ENCODE measurements at regions not wholly inside any gene's neighbourhood (a gene's known extent, or its start where the extent isn't known, plus 50 kb on each side); places are given as distances from the start of the nearest gene placed in this dataset.
A peak's percentile ranks its signal among the peaks of the same experiment; 100 is the strongest.

DNA sequence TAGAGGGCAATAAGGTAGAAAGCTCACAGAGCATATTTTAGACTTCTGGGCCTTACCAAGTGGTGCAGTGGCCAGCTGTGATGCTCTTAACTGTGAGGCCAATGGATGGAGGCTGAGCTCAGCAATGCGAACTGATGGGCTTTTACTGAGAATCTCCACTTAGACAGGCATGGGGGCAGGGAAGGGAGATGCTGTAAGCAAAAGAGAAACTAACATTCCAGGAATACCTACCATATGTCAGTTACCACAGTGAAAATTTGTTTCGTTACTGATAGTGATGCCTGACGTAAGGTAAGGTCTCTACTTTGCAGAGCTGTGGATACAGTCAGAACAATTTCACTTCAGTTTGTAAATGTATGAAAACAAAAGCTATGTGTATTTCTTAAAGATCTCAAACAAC lies 250.6 kb upstream of the ZFHX3 start:
- no peak overlapping the region for H3K27ac ChIP-seq (ENCODE audit: extremely low read length, insufficient read depth, low read length)
- H3K36me3 ChIP-seq (replicated peaks in 1 of 2; ENCODE audit: control insufficient read depth in 1 of 2, insufficient read depth in 2 of 2, low read length in 2 of 2): no peaks in the 10 kb centered on the region
- no peak for FAIRE-seq
- BruUV-seq (replicated peaks): no TSS peak
- no peak overlapping the region for H3K9ac ChIP-seq (ENCODE audit: insufficient read depth, low read depth, low read length)
- H2AFZ ChIP-seq (ENCODE audit: low read length): no peak overlapping the region
- ChIA-PET CTCF (ENCODE audit: low intra/inter-chr PET ratio, low total read pairs) (no interaction called here), POLR2A (no interaction called here)
- H3K4me2 ChIP-seq (ENCODE audit: low read depth, low read length): no peak overlapping the region
- H4K20me1 ChIP-seq (ENCODE audit: insufficient read depth, low read length): no peaks in the 10 kb centered on the region
- peaks cover 0 to 48% of the 10 kb centered on the region in 2 experiments; a peak in 4 of 5 replicates for H3K27me3 ChIP-seq (ENCODE audit: control insufficient read depth in 1 of 2, insufficient read depth in 2 of 2, low read length in 2 of 2)
- no peaks in the 10 kb centered on the region for H3K4me1 ChIP-seq (ENCODE audit: insufficient read depth, low read length)
- in situ Hi-C loops (cut with HindIII; ENCODE audit: extremely low pct_ligation_motif_present, low pct_unique_long_range_greater_than_20kb): no loop called here
- ATAC-seq: no peak
- no peak overlapping the region for H3K4me3 ChIP-seq (replicated peaks in 1 of 3; ENCODE audit: insufficient read depth in 1 of 3, low read depth in 2 of 3, low read length in 3 of 3)
- WGBS (ENCODE audit: low lambda C conversion rate): 7% methylated on average over 3 of the region's 3 CpGs
- H3K9me3 ChIP-seq (ENCODE audit: low read length): no peaks in the 10 kb centered on the region
- no peaks in the 10 kb centered on the region for H3K79me2 ChIP-seq (ENCODE audit: insufficient read depth, low read length)
- peak; percentile 9 for DNase-seq (ENCODE audit: low spot score)
- intact Hi-C loops (cut with micrococcal nuclease; ENCODE audit: unreplicated experiment): no loop called here
- no peak for TF ChIP-seq RAD21 (CRISPR knock-in tag; IDR thresholded peaks at IDR 0.05)
- no peak for TF ChIP-seq ZNF589 (CRISPR knock-in tag; conservative IDR thresholded peaks at IDR 0.05)
- TF ChIP-seq ZNF44 (CRISPR knock-in tag; IDR thresholded peaks at IDR 0.05): no peak
- TF ChIP-seq ZKSCAN1 (IDR thresholded peaks at IDR 0.05; ENCODE audit: low read length): no peak
- no peak for TF ChIP-seq PHF20 (CRISPR knock-in tag; IDR thresholded peaks at IDR 0.05)
- TF ChIP-seq, protein P1, sequence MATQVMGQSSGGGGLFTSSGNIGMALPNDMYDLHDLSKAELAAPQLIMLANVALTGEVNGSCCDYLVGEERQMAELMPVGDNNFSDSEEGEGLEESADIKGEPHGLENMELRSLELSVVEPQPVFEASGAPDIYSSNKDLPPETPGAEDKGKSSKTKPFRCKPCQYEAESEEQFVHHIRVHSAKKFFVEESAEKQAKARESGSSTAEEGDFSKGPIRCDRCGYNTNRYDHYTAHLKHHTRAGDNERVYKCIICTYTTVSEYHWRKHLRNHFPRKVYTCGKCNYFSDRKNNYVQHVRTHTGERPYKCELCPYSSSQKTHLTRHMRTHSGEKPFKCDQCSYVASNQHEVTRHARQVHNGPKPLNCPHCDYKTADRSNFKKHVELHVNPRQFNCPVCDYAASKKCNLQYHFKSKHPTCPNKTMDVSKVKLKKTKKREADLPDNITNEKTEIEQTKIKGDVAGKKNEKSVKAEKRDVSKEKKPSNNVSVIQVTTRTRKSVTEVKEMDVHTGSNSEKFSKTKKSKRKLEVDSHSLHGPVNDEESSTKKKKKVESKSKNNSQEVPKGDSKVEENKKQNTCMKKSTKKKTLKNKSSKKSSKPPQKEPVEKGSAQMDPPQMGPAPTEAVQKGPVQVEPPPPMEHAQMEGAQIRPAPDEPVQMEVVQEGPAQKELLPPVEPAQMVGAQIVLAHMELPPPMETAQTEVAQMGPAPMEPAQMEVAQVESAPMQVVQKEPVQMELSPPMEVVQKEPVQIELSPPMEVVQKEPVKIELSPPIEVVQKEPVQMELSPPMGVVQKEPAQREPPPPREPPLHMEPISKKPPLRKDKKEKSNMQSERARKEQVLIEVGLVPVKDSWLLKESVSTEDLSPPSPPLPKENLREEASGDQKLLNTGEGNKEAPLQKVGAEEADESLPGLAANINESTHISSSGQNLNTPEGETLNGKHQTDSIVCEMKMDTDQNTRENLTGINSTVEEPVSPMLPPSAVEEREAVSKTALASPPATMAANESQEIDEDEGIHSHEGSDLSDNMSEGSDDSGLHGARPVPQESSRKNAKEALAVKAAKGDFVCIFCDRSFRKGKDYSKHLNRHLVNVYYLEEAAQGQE (IDR thresholded peaks at IDR 0.05; ENCODE audit: borderline replicate concordance in 1 of 2, low read depth in 1 of 2, low read length in 2 of 2): no peak
- no peak for TF ChIP-seq ZC3H4 (CRISPR knock-in tag; IDR thresholded peaks at IDR 0.05; ENCODE audit: borderline replicate concordance)
- no peak for TF ChIP-seq HOXD1 (CRISPR knock-in tag; IDR thresholded peaks at IDR 0.05)
- no peak for TF ChIP-seq ZNF572 (CRISPR knock-in tag; IDR thresholded peaks at IDR 0.05)
- no peak for TF ChIP-seq SALL2 (CRISPR knock-in tag; IDR thresholded peaks at IDR 0.05)
- TF ChIP-seq ZNF749 (CRISPR knock-in tag; IDR thresholded peaks at IDR 0.05; ENCODE audit: borderline replicate concordance): no peak
- no peak for TF ChIP-seq NCOR1 (IDR thresholded peaks at IDR 0.05; ENCODE audit: borderline replicate concordance, low read length)
- TF ChIP-seq ZNF570 (CRISPR knock-in tag; IDR thresholded peaks at IDR 0.05; ENCODE audit: borderline replicate concordance): no peak
- no peak for TF ChIP-seq JDP2 (CRISPR knock-in tag; IDR thresholded peaks at IDR 0.05; ENCODE audit: borderline replicate concordance)
- TF ChIP-seq ZSCAN22 (CRISPR knock-in tag; IDR thresholded peaks at IDR 0.05): no peak
- TF ChIP-seq, protein P2, sequence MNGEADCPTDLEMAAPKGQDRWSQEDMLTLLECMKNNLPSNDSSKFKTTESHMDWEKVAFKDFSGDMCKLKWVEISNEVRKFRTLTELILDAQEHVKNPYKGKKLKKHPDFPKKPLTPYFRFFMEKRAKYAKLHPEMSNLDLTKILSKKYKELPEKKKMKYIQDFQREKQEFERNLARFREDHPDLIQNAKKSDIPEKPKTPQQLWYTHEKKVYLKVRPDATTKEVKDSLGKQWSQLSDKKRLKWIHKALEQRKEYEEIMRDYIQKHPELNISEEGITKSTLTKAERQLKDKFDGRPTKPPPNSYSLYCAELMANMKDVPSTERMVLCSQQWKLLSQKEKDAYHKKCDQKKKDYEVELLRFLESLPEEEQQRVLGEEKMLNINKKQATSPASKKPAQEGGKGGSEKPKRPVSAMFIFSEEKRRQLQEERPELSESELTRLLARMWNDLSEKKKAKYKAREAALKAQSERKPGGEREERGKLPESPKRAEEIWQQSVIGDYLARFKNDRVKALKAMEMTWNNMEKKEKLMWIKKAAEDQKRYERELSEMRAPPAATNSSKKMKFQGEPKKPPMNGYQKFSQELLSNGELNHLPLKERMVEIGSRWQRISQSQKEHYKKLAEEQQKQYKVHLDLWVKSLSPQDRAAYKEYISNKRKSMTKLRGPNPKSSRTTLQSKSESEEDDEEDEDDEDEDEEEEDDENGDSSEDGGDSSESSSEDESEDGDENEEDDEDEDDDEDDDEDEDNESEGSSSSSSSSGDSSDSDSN (CRISPR knock-in tag; IDR thresholded peaks at IDR 0.05): no peak
- no peak for TF ChIP-seq BORCS8-MEF2B (CRISPR knock-in tag; IDR thresholded peaks at IDR 0.05)

Data from HepG2 (cell line).